ENCODE measurements at regions not wholly inside any gene's neighbourhood (a gene's known extent, or its start where the extent isn't known, plus 50 kb on each side); places are given as distances from the start of the nearest gene placed in this dataset.

GRCh38 chr6:126795161-126795560 is 323.3 kb upstream of the RSPO3 start:
- TF ChIP-seq ZNF24 (tag by site-specific recombination; IDR thresholded peaks at IDR 0.05), result no peak
- TF ChIP-seq ZNF747 (tag by site-specific recombination; IDR thresholded peaks at IDR 0.05), result no peak
- no peak for TF ChIP-seq ZNF596 (tag by site-specific recombination; IDR thresholded peaks at IDR 0.05)
- no peak for TF ChIP-seq ZEB2 (tag by site-specific recombination; IDR thresholded peaks at IDR 0.05)
- TF ChIP-seq ZBTB11 (tag by site-specific recombination; conservative IDR thresholded peaks at IDR 0.05; ENCODE audit: low read depth), result no peak
- TF ChIP-seq, protein P1, sequence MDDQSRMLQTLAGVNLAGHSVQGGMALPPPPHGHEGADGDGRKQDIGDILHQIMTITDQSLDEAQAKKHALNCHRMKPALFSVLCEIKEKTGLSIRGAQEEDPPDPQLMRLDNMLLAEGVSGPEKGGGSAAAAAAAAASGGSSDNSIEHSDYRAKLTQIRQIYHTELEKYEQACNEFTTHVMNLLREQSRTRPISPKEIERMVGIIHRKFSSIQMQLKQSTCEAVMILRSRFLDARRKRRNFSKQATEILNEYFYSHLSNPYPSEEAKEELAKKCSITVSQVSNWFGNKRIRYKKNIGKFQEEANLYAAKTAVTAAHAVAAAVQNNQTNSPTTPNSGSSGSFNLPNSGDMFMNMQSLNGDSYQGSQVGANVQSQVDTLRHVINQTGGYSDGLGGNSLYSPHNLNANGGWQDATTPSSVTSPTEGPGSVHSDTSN (CRISPR knock-in tag; IDR thresholded peaks at IDR 0.05), result no peak

Measured in HEK293 (cell line).